ENCODE measurements at regions not wholly inside any gene's neighbourhood (a gene's known extent, or its start where the extent isn't known, plus 50 kb on each side); places are given as distances from the start of the nearest gene placed in this dataset.
A peak's percentile ranks its signal among the peaks of the same experiment; 100 is the strongest.

DNA sequence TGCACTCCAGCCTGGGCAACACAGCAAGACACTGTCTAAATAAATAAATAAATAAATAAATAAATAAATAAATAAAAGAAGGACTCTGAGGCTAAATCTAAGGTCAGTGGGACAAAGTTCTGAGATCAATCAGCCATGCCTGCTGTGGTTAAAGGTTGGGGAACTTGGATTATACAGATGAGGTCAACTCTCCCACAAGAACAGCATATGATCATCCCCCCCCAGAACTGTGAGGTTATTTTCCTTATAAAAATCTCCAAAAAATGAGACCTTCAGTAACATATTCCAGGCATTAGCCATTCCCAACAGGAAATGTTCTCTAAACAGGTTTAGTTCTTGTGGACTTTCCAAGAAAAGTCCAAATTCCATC lies 90.3 kb downstream of the C16orf95 start:
- no peak for DNase-seq

DNA sequence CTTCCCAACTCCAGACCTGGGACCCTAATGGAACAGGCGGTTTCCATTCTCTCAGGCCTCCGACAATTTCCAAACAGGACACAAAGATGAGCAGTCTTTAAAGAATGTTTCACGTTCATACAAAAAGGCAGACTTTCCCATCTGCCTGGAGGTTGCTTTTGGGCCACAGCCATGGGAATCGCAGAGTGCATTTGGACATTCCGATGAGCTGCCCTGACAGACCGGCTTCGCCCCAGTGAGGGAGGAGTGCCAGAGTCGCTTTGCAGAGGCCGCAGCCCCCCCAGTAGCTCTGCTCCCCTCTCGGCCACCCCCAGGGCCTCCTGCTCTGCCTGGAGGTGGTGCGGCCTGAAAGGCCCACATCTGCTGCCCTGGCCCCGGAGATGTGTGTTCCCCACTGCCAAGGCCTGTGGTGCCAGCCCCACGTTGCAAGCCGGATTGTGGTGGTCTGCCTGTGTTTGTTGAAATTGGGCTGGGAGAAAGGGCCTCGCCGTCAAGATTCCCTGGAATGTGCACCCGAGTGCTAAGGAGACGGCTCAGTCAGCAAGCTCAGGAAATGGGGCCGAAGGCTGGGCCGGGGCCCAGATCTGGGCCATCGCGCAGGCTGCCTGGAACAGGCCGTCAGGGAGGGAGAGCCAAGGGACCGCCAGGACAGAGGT lies 89.8 kb downstream of the C16orf95 start:
- DNase-seq: no peak

DNA sequence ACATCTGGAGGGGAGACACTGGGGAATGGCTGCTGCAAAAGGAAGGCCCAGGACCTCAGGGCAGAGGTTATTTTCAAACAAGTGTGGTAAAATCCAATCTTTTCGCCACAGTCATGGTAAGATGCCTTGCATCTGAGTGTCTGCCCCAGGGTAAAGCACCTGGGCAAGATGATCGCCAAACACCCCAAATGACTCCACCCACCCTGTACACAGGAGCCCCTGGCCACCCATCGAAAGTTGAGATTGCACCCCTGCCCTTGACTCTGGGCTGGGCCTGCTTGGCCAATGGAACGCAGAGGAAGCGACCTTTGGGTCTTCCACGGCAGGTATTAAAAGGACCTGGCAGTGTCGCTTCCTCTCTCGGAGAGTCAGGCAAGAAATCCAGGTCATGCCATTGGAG lies 88.8 kb downstream of the C16orf95 start:
- no peak for DNase-seq

DNA sequence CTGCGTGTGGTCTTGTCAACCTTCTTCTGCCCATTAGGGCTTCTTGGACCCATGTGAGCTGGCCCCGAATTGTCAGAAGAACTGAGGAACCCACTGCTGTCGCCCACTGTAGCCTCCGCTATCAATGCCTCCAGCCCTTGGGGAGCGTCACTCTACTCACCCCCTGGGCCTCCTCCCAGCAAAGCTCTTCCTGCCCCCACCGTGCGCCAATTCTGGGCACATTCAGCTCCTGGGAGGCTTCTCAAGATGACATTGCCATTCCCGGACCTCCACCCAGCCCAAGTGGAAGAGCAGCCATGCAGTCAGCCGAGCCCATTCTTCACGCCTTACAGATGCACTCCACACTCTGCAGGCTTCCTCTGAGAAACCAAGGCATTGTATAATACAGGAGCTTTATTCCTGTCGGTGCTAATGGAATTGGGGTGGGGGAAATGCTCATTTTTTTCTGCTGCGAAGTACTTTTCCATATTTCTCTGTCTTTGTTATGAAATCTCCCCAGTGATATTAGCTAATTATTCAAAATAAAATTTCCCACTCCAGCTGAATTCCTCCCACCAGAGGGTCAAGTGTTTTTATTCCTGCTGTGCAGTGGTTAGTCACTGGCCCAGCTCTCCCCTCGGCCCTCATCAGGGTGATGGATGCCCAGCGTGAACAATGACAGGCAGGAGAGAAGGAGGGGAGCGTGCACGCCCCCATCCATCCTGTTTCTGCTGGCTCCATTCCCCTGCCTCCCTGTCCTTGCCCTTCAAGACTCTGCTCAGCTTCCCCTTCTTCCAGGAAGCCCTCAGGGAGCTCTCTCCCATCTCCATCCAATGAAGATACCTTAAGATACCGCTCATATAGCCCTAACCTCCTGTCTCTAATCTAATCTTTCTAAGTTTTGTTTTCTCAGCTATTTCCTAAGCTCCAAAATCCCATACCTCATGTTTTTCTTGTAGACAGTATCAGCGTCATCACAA lies 87.7 kb downstream of the C16orf95 start:
- DNase-seq: no peak

DNA sequence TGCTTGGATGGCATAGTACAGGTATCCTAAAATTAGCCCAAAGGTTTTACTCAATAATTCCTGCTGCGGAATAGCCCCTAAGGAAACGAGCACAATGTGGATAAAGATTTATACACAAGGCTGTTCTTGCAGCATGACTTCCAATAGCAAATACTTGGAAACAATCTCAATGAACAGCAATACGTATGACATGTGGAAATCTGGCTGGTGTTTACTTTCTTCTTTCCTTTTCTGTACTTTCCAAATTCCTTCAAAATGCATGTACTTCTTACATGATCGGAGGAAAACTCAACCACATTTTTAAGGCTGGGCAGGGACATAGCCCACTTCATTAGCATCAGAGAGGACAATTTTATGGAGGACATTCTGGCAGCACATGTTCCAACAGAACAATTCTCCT lies 86.6 kb downstream of the C16orf95 start:
- DNase-seq: no peak

DNA sequence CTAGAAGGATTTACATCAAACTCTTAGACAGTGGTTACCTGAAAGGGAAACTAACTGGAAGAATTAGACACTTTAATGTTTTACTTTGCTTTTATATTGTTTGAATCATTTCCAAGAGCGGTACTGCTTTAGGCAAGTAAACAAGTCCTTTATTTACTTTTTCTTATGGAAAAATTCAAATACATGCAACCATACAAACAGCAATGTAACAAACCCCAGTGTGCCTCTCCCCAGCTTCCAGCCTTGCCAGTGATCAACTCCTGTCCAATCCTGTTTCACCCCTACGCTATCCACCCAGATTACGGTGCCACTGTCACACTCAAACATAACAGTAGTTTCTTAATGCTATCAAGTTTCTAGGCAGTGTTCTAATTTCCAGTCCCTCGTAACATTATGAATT lies 85.9 kb downstream of the C16orf95 start:
- DNase-seq: no peak

DNA sequence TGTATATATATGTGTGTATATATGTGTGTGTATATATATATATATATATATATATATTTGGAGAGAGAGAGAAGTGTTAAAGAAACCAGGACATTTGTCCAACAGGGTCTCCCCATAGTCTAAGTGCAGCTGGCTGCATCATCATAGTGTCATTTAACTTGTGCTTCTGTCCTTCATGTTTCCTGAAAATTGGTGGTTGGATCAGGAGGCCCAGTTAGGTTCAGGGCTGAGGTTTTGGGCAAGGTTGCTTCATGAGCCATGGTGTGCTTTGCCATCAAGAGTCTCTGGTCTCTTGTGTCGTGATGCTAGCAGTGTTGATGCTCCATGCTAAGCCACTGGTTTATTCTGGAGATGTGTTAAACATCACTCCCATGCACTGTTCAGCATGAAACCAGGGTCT lies 85.3 kb downstream of the C16orf95 start:
- no peak for DNase-seq

DNA sequence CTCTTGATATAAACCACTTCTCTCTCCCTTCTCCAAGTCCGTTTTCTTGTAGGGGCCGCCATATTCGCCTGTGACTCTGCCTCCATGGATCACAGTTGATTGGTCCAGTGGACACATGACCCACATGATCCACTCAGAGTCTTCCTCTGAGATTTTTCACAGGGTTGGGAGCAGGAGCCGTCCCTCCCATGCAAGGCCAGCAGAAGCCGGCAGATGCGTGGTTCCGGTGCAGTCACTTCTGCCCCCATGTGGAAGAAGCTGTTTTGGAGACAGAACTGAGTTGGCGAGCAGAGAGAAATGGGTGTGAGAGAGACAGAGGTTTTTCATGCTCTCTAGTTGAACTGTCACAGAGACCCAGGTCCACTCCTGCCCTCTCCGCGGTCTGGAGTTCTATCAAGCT lies 83.3 kb downstream of the C16orf95 start:
- DNase-seq: no peak

DNA sequence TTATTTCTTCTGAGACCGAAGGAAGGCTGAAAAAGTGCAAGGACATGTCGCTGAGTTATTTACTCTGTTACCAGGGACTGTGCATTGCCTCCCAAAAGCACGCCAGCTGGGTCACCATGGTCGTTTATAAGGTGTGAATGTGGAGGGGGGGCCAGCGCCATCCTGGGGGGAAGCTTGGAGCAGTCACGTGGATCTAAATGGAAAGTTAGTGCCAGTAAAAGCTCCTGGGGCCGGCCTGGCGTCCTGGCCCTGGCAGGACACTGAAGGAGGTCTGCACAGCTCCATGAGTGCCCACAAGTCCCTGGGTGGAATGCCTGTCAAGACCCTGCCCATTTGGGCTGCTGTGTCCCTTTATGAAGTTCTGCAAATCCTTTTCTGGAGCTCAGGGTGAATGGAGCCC lies 82.6 kb downstream of the C16orf95 start:
- DNase-seq: no peak

DNA sequence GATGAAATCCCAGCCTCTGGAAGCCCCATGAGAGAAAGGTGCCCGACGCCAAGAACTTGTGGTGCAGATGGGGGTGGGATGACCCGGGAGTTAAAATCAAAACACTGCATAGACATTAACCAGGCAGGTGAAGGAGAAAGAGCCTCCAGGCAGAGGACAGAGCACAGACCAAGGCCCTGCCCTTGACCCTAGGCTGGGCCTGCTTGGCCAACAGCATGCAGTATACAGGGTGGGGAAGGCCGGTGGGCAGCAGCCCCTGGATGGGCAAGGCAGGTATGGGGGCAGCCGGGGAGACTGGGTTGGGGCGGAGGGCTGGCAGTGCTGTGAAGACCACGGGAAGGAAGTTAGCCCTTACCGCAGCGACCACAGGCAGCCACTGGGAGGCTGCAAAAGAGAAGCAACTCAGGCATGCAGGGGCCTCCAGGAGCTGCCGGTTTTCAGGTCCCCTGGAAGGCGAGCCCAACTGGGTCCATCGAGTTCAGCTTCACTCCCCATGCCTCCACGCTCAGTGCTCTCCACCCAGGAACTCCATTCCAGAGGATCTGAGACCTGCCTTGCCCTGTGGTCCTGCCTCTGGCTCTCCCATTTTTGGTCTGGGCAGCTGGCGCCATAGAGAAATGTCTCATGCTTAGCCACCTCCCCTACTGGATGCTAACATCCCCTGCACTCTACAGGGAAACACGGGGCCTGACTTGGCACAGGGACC lies 81.2 kb downstream of the C16orf95 start:
- DNase-seq: no peak

DNA sequence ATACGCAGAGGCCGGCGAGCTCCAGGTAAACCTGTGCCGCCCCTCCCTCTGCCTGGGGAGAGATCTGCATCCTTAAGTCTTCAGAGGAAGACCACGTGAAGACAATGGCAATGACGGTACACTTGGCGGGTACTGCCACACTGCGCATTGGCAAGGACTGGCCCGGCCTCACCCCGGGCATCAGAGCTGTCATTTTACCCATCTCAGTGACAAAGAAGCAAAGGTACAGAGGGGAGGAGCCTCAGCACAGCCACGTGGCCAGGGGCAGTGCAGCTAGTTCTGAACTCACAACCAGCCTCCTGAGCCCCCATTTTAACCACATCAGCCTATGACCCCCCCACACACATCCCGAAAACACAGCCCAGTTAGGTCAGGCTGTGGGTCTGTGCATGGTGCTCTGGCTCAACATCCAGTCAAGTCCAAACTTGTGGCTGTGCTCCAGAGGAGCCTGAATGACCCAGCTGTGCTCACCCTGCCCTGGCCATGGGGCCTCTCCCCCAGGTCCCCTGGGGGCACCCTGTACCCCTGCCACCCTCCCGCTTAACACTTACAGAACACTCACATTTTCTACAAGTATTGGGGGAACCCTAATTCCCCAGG lies 80.6 kb downstream of the C16orf95 start:
- DNase-seq: no peak

DNA sequence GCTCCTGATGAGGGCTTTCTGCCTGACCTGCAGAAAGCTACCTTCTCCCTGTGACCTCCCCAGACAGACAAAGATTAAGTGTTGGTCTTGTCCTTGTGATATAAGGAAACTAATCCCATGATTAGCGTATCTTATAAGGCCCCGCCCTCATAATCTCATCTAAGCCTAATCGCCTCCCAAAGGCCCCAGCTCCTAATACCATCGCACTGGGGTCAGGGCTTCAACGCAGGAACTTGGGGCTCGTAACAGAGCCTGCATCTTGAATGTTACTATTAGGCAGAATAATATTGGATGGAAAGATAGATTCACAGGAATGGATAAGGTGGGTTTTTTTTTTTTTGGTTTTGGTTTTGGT lies 78.9 kb downstream of the C16orf95 start:
- DNase-seq: no peak

DNA sequence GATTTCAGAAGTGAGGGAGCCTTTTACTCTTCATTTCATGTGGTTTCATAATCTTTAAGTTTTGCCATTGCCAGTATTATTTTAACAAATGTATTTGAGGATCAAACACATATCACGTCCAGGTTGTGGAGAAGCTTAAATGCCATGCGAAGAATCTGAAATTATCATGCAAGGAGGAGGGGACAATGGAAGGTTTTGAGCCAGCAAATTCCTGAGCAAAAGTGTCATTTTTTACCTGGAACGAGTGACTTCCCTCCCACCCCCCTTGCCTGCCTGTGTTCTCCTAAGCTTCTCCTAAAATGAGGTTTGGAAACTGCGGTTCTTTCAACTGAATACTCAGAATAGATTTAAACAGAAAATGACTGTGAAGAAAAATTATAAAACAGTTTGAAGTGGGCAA lies 77.6 kb downstream of the C16orf95 start:
- DNase-seq: no peak

DNA sequence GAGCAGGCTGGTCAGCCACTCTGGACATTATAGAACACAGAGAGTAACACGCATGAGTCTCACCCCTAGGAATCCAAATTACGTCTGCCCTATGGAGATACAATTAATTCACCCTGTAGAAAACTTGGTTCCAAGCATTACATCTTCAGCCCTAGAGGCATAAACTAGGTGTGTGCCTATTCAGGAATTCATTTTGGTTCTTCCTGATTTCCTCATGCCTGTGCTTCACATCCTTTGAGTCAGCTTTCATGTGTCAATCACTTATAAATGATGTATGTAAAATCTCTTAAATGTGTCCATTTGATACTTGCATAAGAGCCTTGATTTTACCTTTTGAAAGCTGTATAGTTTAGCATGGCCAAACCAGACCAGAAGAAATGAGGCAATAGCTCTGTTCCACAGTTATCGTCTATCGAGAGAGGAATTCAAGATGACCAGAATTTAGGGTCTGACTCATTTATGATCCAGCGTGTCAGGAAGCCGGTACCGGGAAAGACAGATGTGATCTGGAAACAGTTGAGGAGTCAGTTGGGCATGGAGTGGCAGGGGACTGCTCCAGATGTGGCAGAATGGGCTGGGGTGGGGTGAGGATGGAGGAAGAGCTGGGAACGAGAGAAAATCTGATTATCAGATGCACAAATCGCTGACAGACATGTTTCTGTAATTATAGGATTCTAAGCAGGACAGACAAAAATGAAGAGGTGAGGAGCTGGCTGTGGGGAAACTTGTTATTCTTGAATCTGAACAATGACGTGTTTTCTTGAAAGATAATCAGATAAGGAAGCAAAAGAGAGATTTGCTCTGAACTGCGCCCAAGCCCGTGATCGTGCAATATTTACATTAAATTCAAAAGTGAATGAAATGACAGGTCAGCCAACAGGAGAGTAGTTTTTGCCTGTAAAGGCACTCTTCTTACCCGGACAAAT lies 76.7 kb downstream of the C16orf95 start:
- no peak for DNase-seq

DNA sequence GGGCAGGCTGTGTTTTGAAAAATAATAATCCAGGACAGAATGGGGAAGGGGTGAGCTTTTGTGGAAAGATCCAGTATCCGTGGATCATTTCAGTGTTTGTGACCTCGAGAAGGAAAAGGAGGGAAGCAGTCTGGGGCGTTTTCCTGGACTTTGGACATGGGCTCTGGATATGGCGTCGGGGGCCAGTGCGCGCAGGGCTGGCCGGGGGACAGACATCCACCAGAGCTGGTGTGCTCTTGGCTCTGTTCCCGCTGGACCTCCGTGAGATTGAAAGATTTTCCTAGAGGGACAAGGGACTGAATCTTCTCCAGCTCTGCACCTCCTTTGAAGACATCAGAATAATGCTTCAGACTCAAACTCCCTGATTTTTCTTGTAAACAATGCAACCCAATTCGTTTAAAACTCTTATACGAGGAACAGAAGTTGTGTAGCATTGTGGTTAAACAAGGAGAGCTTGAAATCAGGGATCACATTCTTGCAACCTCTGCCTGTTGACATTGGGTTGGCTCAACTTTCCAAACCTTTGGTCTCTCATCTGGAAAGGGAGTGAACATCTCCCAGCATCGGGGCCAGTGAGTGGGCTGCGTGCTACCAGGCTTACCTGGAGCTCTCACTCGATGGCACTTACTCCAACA lies 75.9 kb downstream of the C16orf95 start:
- no peak for DNase-seq

DNA sequence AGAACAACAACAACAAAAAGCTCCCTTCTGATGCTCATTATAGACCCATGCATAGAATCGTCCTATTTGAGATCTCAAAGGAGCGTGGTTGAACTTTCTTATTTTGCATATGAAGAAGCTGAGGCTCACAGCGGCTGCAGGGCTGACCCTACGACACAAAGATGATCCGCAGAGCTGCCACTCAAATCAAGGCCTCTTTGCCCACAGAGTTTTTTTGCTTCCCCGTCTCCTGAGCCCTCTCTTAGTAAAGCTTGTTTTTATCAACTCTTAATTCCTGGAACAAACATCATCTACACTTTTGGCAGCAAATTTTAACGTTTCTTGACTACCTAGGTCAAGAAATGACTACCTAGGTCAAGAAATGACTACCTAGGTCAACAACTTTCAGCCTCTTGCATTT lies 73.7 kb downstream of the C16orf95 start:
- no peak for DNase-seq

DNA sequence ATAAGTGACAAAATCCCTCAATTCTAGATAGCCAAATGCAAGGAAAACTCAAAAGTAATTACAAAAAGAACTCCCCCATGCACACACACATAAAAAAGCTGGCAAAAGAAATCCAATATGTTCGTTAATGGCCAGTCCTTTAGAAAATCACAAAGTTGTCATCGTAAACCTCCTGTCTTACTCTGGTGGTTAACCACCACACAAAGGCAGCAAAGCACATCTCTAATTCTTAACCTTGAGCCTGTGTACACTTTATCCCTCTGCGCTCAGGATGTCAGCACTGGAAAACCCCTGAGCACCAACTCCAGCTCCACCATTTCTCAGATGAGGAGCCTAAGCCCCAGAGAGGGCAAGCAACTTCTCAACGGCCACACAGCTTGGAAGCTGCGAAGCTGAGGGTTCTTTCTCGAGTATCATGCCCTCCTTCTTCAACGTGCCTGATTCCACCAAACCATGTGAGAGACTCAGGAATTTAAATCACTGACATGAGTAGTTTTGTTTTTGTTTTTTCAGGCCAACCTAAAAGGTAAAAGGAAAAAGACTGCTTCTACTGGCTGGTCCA lies 72.5 kb downstream of the C16orf95 start:
- peak; percentile 57 for DNase-seq

DNA sequence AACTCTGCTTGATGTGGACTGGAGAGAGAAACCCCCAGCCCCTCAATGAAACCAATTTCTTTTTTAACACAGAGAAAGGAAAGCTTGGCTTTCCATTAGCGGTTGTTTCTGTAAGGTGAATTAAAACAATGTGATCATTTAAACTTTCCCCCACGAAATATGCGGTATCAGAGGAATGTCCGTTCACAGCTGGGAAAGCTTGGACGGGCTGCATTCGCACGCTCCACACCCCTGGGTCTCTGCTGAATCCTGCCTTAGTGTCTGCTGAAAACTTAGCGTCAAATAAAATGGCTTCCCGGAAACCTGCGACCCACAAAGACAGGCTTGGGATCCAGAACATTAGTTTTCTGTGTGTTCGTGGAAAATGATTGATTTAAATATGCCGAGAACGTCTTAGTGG lies 71.7 kb downstream of the C16orf95 start:
- DNase-seq: no peak

DNA sequence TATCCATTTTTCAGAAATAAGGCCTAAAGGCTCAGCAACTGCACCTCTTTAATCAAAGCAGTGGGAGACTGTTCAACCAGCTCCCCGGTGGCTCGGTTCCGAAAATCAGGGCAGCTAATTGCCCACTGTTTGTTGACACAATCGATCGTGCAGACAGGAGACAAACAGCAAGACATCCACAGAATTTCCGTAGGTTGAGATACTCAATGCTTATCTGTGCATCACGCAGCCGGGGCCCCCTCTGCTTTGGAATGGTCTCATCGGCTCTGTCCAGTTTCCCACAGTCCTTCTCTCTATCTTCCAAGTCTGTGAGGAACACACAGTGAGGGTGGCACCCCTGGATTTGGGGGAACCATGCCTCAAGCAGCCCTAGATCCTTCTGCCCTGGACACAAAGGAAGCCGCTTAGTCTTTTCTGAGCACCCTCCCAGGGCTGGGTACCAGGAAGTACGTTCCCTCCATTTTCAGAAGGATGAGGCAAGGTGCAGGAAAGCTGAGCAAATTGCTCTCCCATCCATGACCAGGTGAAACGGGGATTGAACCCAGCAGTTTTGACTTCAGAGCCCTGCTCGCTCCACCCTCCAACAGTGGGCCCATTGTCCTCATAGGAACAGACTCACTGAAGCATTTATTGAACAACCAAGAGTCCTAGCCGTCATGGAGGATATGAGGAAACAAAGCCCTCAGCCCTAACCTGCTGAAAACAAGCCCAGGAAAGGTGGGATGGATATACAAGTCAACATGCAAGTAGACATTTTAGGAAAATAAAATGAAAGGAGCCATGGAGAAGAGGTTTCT lies 70.7 kb downstream of the C16orf95 start:
- no peak for DNase-seq

DNA sequence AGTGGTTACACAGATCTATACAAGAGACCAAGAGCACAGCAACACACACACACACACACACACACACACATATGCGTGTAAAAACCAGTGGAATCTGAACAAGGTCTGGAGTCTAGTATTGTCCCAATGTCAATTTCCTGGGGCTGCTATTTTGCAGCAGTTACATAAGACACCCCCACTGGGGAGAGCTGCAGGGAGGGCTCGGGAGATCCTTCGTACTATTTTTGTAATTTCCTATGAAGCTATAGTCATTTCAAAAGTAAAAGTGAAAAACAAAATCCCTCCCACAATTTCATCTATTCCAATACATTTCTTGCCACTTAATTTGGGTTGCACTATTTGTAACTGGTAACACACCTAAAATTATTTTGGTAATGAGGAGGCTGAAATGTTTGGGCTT lies 68.5 kb downstream of the C16orf95 start:
- DNase-seq: no peak

Data from renal pelvis (tissue), 1 donor.